BE2C (cell line): ENCODE measurements at regions not wholly inside any gene's neighbourhood (a gene's known extent, or its start where the extent isn't known, plus 50 kb on each side); places are given as distances from the start of the nearest gene placed in this dataset.

Experiments used
- DNase-seq: peaks from one replicate; pipeline ENCODE4 v3.0.0-alpha.2; 2020
- H3K27me3 ChIP-seq: fragments of 250-450 bp; sonication (Bioruptor Pico); 2 replicates; pipeline ENCODE4 v1.5.1; 2020; ENCODE audit warnings: mild to moderate bottlenecking
- H3K36me3 ChIP-seq: fragments of 250-450 bp; sonication (Bioruptor Pico); 2 replicates; pipeline ENCODE4 v1.5.1; 2020; ENCODE audit warnings: mild to moderate bottlenecking
- H3K4me1 ChIP-seq: fragments of 250-450 bp; sonication (Bioruptor Pico); 2 replicates; pipeline ENCODE4 v1.5.1; 2020
- H3K4me3 ChIP-seq: 2 replicates; pipeline ENCODE4 v1.5.1; 2011; ENCODE audit warnings: low read depth, low read length
- H3K9me3 ChIP-seq: fragments of 250-450 bp; sonication (Bioruptor Pico); 2 replicates; pipeline ENCODE4 v1.5.1; 2020
- CTCF ChIP-seq: IDR thresholded peaks from 2 replicates; pipeline ENCODE4 v1.5.1; 2012; ENCODE audit warnings: mild to moderate bottlenecking, low read depth, low read length

- TF ChIP-seq CTCF = no peak
- no peaks in the 10 kb centered on the region for H3K4me1 ChIP-seq
- H3K27me3 ChIP-seq = no peaks in the 10 kb centered on the region
- no peak overlapping the region for H3K4me3 ChIP-seq
- DNase-seq = no peak
- H3K36me3 ChIP-seq = no peaks in the 10 kb centered on the region
- no peaks in the 10 kb centered on the region; the same call in 1 of the 2 replicates for H3K9me3 ChIP-seq
Measured at GRCh38 chr7:130829415-130829814, 95.4 kb upstream of the KLF14 start.

- TF ChIP-seq CTCF = no peak
- DNase-seq = no peak
- H3K27me3 ChIP-seq = peaks cover 8% of the 10 kb centered on the region; the same call in 1 of the 2 replicates
Measured at GRCh38 chr7:130831322-130831721, 97.3 kb upstream of the KLF14 start.

GRCh38 chr7:130831817-130832481 lies 97.9 kb upstream of the KLF14 start:
- Histone ChIP-seq H3K9me3 (no peaks in the 10 kb centered on the region), H3K4me1 (no peaks in the 10 kb centered on the region), H3K4me3 (no peak overlapping the region), H3K27me3 (peaks cover 8% of the 10 kb centered on the region; the same call in 1 of the 2 replicates), H3K36me3 (no peaks in the 10 kb centered on the region)
- no peak for DNase-seq
- TF ChIP-seq CTCF = peak; percentile 69

More at GRCh38 chr7:130831322-130831721, 97.3 kb upstream of the KLF14 start:
- no peak overlapping the region for H3K4me3 ChIP-seq
- no peaks in the 10 kb centered on the region for H3K9me3 ChIP-seq
- H3K4me1 ChIP-seq = no peaks in the 10 kb centered on the region
- H3K36me3 ChIP-seq = no peaks in the 10 kb centered on the region

- DNase-seq = no peak
Measured at GRCh38 chr7:130838738-130839137, 104.7 kb upstream of the KLF14 start.

GRCh38 chr7:130840599-130840998 lies 106.6 kb upstream of the KLF14 start:
- H3K9me3 ChIP-seq = no peaks in the 10 kb centered on the region
- TF ChIP-seq CTCF = no peak
- no peaks in the 10 kb centered on the region for H3K36me3 ChIP-seq
- H3K4me3 ChIP-seq = no peak overlapping the region
- DNase-seq = no peak
- H3K27me3 ChIP-seq = peaks cover 4% of the 10 kb centered on the region; the same call in 1 of the 2 replicates
- H3K4me1 ChIP-seq = no peaks in the 10 kb centered on the region

More at GRCh38 chr7:130838738-130839137, 104.7 kb upstream of the KLF14 start:
- Histone ChIP-seq H3K36me3 (no peaks in the 10 kb centered on the region), H3K27me3 (peaks cover 8% of the 10 kb centered on the region; the same call in 1 of the 2 replicates), H3K9me3 (no peaks in the 10 kb centered on the region), H3K4me1 (no peaks in the 10 kb centered on the region), H3K4me3 (no peak overlapping the region)
- TF ChIP-seq CTCF = no peak

- H3K36me3 ChIP-seq = no peaks in the 10 kb centered on the region
- H3K4me3 ChIP-seq = no peak overlapping the region
- no peaks in the 10 kb centered on the region for H3K27me3 ChIP-seq
- no peak for DNase-seq
- H3K4me1 ChIP-seq = no peaks in the 10 kb centered on the region
- TF ChIP-seq CTCF = no peak
- no peaks in the 10 kb centered on the region for H3K9me3 ChIP-seq
Measured at GRCh38 chr7:130841416-130841815, 107.4 kb upstream of the KLF14 start.
